HCT116 (cell line): ENCODE measurements at regions not wholly inside any gene's neighbourhood (a gene's known extent, or its start where the extent isn't known, plus 50 kb on each side); places are given as distances from the start of the nearest gene placed in this dataset.

Experiments
- ATAC-seq: fragments of 200-7000 bp; cut with Tn5 transposase; 2 replicates; pipeline ENCODE4 v1.9.1; 2020; ENCODE audit warnings: mild to moderate bottlenecking, moderate library complexity
- BruUV-seq: library from RNA; stranded (reverse); fragments of 400-500 nt; replicated peaks from 2 replicates; lab custom pipeline; 2021; lab: Mats Ljungman, UMichigan
- CTCF ChIA-PET: fragments of 300-600 bp; sonication (Branson Sonifier 250); formaldehyde crosslinking; loops from one replicate; lab custom pipeline; 2021; ENCODE audit warnings: antibody characterized with exemption; lab: Charles Lee
- POLR2A ChIA-PET: fragments of 300-600, 350-600 bp; sonication (Branson Sonifier 250); formaldehyde crosslinking; loops from one replicate; lab custom pipeline; 2021; ENCODE audit warnings: antibody characterized with exemption; lab: Charles Lee
- RAD21 ChIA-PET, 2 experiments: fragments of 300-600 bp; sonication (Branson Sonifier 250); formaldehyde crosslinking; loops; one replicate each; lab custom pipeline; 2023; ENCODE audit warnings: low total read pairs in 2 of 2; ENCODE audit not compliant: uncharacterized antibody in 2 of 2, unreplicated experiment in 2 of 2, low non-redundant PET in 1 of 2; lab: Charles Lee
- DNase-seq: peaks from one replicate; pipeline ENCODE4 v3.0.0-alpha.2; 2010; ENCODE audit warnings: low read depth, low spot score
- H2AFZ ChIP-seq: fragments of 200-600 bp; shearing (Covaris generic), sonication (generic); 2 replicates; pipeline ENCODE4 v1.6.1; 2017; ENCODE audit warnings: low read depth, mixed run types, mixed read lengths, antibody characterized with exemption, low read length; ENCODE audit not compliant: poor library complexity, severe bottlenecking
- H3K27ac ChIP-seq: 2 replicates; pipeline ENCODE4 v1.5.1; 2012; ENCODE audit warnings: low read depth, low read length
- H3K27me3 ChIP-seq: fragments of 200-600 bp; sonication (generic); 2 replicates; pipeline ENCODE4 v1.6.1; 2016; ENCODE audit warnings: mixed run types, low read length, mixed read lengths; ENCODE audit not compliant: insufficient read depth
- H3K36me3 ChIP-seq, 2 experiments: fragments of 200-500 bp in 1 of 2; fragments of 200-600 bp in 1 of 2; sonication (Bioruptor generic) in 1 of 2; sonication (generic) in 1 of 2; 2 replicates each; pipeline versions ENCODE4 v1.5.1 to v1.6.1; 2014 to 2016; ENCODE audit warnings: low read length in 2 of 2, inconsistent platforms in 1 of 2, mixed read lengths in 1 of 2, mixed run types in 1 of 2; ENCODE audit not compliant: insufficient read depth in 2 of 2, control insufficient read depth in 1 of 2
- H3K4me1 ChIP-seq, 2 experiments: fragments of 200-600 bp in 1 of 2; sonication (generic) in 1 of 2; 2 replicates each; pipeline versions ENCODE4 v1.5.1 to v1.6.1; 2012 to 2017; ENCODE audit warnings: low read length in 2 of 2, inconsistent platforms in 1 of 2, mild to moderate bottlenecking in 1 of 2, mixed read lengths in 1 of 2, mixed run types in 1 of 2, moderate library complexity in 1 of 2; ENCODE audit not compliant: insufficient read depth in 2 of 2, control insufficient read depth in 1 of 2
- H3K4me2 ChIP-seq: fragments of 200-600 bp; sonication (generic); 2 replicates; pipeline ENCODE4 v1.6.1; 2017; ENCODE audit warnings: mixed run types, low read length, mixed read lengths
- H3K4me3 ChIP-seq, 2 experiments: fragments of 200-600 bp in 1 of 2; sonication (generic) in 1 of 2; replicated peaks in 1 of 2; 2 replicates each; pipeline ENCODE4 v1.5.1; 2011 to 2016; ENCODE audit warnings: low read length in 2 of 2, control low read depth in 1 of 2, low read depth in 1 of 2, mild to moderate bottlenecking in 1 of 2, mixed read lengths in 1 of 2, mixed run types in 1 of 2
- H3K79me2 ChIP-seq: fragments of 200-600 bp; sonication (generic); 2 replicates; pipeline ENCODE4 v1.6.1; 2017; ENCODE audit warnings: mild to moderate bottlenecking, mixed run types, low read length, moderate library complexity, mixed read lengths; ENCODE audit not compliant: insufficient read depth
- H3K9ac ChIP-seq: fragments of 200-600 bp; sonication (generic); 2 replicates; pipeline ENCODE4 v1.6.1; 2016; ENCODE audit warnings: low read length, mixed read lengths
- H3K9me2 ChIP-seq: fragments of 200-600 bp; sonication (generic), shearing (Covaris generic); 2 replicates; pipeline ENCODE4 v1.6.1; 2017; ENCODE audit warnings: mixed run types, mild to moderate bottlenecking, moderate library complexity; ENCODE audit not compliant: insufficient read depth
- H3K9me3 ChIP-seq, 2 experiments: fragments of 200-500 bp in 1 of 2; fragments of 200-600 bp in 1 of 2; sonication (Bioruptor generic) in 1 of 2; sonication (generic) in 1 of 2; 2 replicates each; pipeline ENCODE4 v1.6.1; 2014 to 2017; ENCODE audit warnings: low read length in 2 of 2, mixed read lengths in 2 of 2, inconsistent platforms in 1 of 2, low read depth in 1 of 2, mild to moderate bottlenecking in 1 of 2, mixed run types in 1 of 2, moderate library complexity in 1 of 2; ENCODE audit not compliant: control insufficient read depth in 1 of 2, insufficient read depth in 1 of 2
- H4K20me1 ChIP-seq: fragments of 200-600 bp; sonication (generic), shearing (Covaris generic); 2 replicates; pipeline ENCODE4 v1.6.1; 2017; ENCODE audit warnings: mixed run types, mild to moderate bottlenecking, moderate library complexity; ENCODE audit not compliant: insufficient read depth
- CBX3 ChIP-seq: IDR thresholded peaks from 2 replicates; pipeline ENCODE4 v1.6.1; 2012; ENCODE audit warnings: low read depth
- CEBPB ChIP-seq: IDR thresholded peaks from 2 replicates; pipeline ENCODE4 v1.6.1; 2012; ENCODE audit warnings: low read depth
- ELF1 ChIP-seq: IDR thresholded peaks from 2 replicates; pipeline ENCODE4 v1.6.1; 2012; ENCODE audit warnings: low read depth, borderline replicate concordance
- EZH2 ChIP-seq: fragments of 200-600 bp; sonication (generic); IDR thresholded peaks from 2 replicates; pipeline ENCODE4 v1.6.1; 2017; ENCODE audit warnings: antibody characterized with exemption, mixed run types
- EZH2phosphoT487 ChIP-seq: fragments of 200-600 bp; IDR thresholded peaks from 2 replicates; pipeline ENCODE4 v1.6.1; 2018; ENCODE audit warnings: antibody characterized with exemption, borderline replicate concordance
- FOSL1 ChIP-seq: IDR thresholded peaks from 2 replicates; pipeline ENCODE4 v1.6.1; 2012; ENCODE audit warnings: low read depth
- JUND ChIP-seq: IDR thresholded peaks from 2 replicates; pipeline ENCODE4 v1.6.1; 2012
- POLR2A ChIP-seq: IDR thresholded peaks from 2 replicates; pipeline ENCODE4 v1.7.0; 2011; ENCODE audit warnings: borderline replicate concordance; ENCODE audit not compliant: insufficient read depth, insufficient read length; ENCODE audit errors: extremely low read depth
- RAD21 ChIP-seq: IDR thresholded peaks from 2 replicates; pipeline ENCODE4 v1.6.1; 2012; ENCODE audit warnings: low read depth, mild to moderate bottlenecking
- SIN3A ChIP-seq: IDR thresholded peaks from 2 replicates; pipeline ENCODE4 v1.6.1; 2012; ENCODE audit warnings: low read depth
- SRF ChIP-seq: IDR thresholded peaks from 2 replicates; pipeline ENCODE4 v1.6.1; 2012; ENCODE audit warnings: low read depth
- TCF7L2 ChIP-seq: IDR thresholded peaks from 2 replicates; pipeline ENCODE4 v1.7.0; 2011; ENCODE audit warnings: borderline replicate concordance, inconsistent platforms; ENCODE audit not compliant: insufficient read depth, insufficient read length; ENCODE audit errors: extremely low read depth
- YY1 ChIP-seq: IDR thresholded peaks from 2 replicates; pipeline ENCODE4 v1.6.1; 2011; ENCODE audit warnings: low read length, low read depth, moderate library complexity, mild to moderate bottlenecking; ENCODE audit not compliant: insufficient replicate concordance; ENCODE audit errors: extremely low read depth
- ZNF274 ChIP-seq: fragments of 200-500 bp; sonication (Bioruptor generic); IDR thresholded peaks from 2 replicates; pipeline ENCODE4 v1.6.1; 2014; ENCODE audit warnings: mild to moderate bottlenecking, low read depth, low read length, inconsistent platforms
- intact Hi-C: fragments of 100-400 bp; cut with micrococcal nuclease; formaldehyde crosslinking; loops from 2 replicates; pipeline ENCODE4 v1.10.0; 2022
- TF ChIP-seq, protein P1 (sequence below): IDR thresholded peaks from 2 replicates; pipeline ENCODE4 v1.6.1; 2012
- TF ChIP-seq, protein P2 (sequence below): IDR thresholded peaks from 2 replicates; pipeline ENCODE4 v1.6.1; 2012
- TF ChIP-seq, protein P3 (sequence below): IDR thresholded peaks from 2 replicates; pipeline ENCODE4 v1.6.1; 2012; ENCODE audit warnings: low read depth
- TF ChIP-seq, protein P4 (sequence below), 3 experiments: fragments of 200-600 bp in 1 of 3; sonication (generic) in 1 of 3; IDR thresholded peaks in 2 of 3; conservative IDR thresholded peaks in 1 of 3; 2 replicates each; pipeline ENCODE4 v1.5.1; 2012 to 2017; ENCODE audit warnings: low read depth in 2 of 3, low read length in 2 of 3, antibody characterized with exemption in 1 of 3, borderline replicate concordance in 1 of 3, control low read depth in 1 of 3, mild to moderate bottlenecking in 1 of 3, mixed read lengths in 1 of 3, mixed run types in 1 of 3, moderate library complexity in 1 of 3; ENCODE audit not compliant: insufficient read depth in 1 of 3
- TF ChIP-seq, protein P5 (sequence below): IDR thresholded peaks from 2 replicates; pipeline ENCODE4 v1.6.1; 2011; ENCODE audit warnings: mild to moderate bottlenecking, low read length, moderate library complexity; ENCODE audit not compliant: insufficient replicate concordance; ENCODE audit errors: extremely low read depth

DNA sequence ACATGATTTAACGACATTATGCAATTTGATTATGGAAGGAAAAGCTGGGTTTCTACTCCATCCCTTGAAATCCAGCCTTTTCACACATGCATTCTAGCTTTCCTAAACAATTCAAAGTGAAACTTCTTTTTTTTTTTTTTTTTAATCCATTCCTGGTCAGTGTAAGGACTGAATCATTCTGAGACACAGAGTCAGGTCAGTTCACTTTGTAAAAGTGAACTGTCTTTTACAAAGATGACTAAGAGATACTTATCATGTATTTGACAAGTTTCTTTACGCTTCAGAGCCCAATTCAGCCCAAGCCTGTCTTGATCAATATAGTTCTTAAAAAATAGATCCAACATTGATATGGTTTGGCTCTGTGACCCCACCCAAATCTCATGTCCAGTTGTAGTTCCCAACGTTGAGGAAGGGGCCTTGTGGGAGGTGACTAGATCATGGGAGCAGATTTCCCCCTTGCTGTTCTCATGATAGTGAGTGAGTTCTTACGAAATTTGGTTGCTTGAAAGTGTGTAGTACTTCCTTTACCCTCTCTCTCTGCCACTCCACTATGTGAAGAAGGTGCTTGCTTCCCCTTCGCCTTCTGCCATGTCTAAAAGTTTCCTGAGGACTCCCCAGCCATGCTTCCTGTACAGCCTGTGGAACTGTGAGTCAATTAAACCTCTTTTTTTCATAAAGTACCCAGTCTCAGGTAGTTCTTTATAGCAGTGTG lies 345.6 kb upstream of the THBS1 start:
- DNase-seq (no peak), ATAC-seq (no peak)
- Histone ChIP-seq H2AFZ (no peak overlapping the region), H3K4me3 (no peak overlapping the region), H3K9me3 (no peaks in the 10 kb centered on the region), H3K79me2 (no peaks in the 10 kb centered on the region), H3K9me2 (no peaks in the 10 kb centered on the region), H3K36me3 (no peaks in the 10 kb centered on the region), H3K27ac (no peak overlapping the region), H3K9ac (no peak overlapping the region), H3K4me1 (peaks cover 0 to 8% of the 10 kb centered on the region in 2 experiments; a peak in 1 of 4 replicates), H3K27me3 (no peaks in the 10 kb centered on the region), H4K20me1 (no peaks in the 10 kb centered on the region), H3K4me2 (no peak overlapping the region)
- CTCF ChIA-PET, result no interaction called here
- POLR2A ChIA-PET, result interaction anchor here (0.6 kb wide), 1 partner anchor 593 kb away, joined by 3 read pairs; no protein-coding TSS in a partner anchor
- no TSS peak for BruUV-seq
- intact Hi-C loops, result no loop called here
- no peak for TF ChIP-seq RAD21
- TF ChIP-seq, protein P1, sequence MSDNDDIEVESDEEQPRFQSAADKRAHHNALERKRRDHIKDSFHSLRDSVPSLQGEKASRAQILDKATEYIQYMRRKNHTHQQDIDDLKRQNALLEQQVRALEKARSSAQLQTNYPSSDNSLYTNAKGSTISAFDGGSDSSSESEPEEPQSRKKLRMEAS, result no peak
- TF ChIP-seq, protein P2, sequence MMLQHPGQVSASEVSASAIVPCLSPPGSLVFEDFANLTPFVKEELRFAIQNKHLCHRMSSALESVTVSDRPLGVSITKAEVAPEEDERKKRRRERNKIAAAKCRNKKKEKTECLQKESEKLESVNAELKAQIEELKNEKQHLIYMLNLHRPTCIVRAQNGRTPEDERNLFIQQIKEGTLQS, result no peak
- TF ChIP-seq CEBPB, result no peak
- TF ChIP-seq, protein P3, sequence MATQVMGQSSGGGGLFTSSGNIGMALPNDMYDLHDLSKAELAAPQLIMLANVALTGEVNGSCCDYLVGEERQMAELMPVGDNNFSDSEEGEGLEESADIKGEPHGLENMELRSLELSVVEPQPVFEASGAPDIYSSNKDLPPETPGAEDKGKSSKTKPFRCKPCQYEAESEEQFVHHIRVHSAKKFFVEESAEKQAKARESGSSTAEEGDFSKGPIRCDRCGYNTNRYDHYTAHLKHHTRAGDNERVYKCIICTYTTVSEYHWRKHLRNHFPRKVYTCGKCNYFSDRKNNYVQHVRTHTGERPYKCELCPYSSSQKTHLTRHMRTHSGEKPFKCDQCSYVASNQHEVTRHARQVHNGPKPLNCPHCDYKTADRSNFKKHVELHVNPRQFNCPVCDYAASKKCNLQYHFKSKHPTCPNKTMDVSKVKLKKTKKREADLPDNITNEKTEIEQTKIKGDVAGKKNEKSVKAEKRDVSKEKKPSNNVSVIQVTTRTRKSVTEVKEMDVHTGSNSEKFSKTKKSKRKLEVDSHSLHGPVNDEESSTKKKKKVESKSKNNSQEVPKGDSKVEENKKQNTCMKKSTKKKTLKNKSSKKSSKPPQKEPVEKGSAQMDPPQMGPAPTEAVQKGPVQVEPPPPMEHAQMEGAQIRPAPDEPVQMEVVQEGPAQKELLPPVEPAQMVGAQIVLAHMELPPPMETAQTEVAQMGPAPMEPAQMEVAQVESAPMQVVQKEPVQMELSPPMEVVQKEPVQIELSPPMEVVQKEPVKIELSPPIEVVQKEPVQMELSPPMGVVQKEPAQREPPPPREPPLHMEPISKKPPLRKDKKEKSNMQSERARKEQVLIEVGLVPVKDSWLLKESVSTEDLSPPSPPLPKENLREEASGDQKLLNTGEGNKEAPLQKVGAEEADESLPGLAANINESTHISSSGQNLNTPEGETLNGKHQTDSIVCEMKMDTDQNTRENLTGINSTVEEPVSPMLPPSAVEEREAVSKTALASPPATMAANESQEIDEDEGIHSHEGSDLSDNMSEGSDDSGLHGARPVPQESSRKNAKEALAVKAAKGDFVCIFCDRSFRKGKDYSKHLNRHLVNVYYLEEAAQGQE, result no peak
- no peak for TF ChIP-seq YY1
- no peak for TF ChIP-seq TCF7L2
- no peak for TF ChIP-seq CBX3
- TF ChIP-seq EZH2, result no peak
- TF ChIP-seq POLR2A, result no peak
- TF ChIP-seq JUND, result no peak
- no peak for TF ChIP-seq FOSL1
- TF ChIP-seq, protein P4, sequence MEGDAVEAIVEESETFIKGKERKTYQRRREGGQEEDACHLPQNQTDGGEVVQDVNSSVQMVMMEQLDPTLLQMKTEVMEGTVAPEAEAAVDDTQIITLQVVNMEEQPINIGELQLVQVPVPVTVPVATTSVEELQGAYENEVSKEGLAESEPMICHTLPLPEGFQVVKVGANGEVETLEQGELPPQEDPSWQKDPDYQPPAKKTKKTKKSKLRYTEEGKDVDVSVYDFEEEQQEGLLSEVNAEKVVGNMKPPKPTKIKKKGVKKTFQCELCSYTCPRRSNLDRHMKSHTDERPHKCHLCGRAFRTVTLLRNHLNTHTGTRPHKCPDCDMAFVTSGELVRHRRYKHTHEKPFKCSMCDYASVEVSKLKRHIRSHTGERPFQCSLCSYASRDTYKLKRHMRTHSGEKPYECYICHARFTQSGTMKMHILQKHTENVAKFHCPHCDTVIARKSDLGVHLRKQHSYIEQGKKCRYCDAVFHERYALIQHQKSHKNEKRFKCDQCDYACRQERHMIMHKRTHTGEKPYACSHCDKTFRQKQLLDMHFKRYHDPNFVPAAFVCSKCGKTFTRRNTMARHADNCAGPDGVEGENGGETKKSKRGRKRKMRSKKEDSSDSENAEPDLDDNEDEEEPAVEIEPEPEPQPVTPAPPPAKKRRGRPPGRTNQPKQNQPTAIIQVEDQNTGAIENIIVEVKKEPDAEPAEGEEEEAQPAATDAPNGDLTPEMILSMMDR (IDR thresholded peaks at IDR 0.05 in 2 of 3, conservative IDR thresholded peaks at IDR 0.05 in 1 of 3; ENCODE audit: borderline replicate concordance in 1 of 3, insufficient read depth in 1 of 3, low read depth in 2 of 3, low read length in 2 of 3), result no peak
- TF ChIP-seq EZH2phosphoT487, result no peak
- TF ChIP-seq SRF, result no peak
- TF ChIP-seq, protein P5, sequence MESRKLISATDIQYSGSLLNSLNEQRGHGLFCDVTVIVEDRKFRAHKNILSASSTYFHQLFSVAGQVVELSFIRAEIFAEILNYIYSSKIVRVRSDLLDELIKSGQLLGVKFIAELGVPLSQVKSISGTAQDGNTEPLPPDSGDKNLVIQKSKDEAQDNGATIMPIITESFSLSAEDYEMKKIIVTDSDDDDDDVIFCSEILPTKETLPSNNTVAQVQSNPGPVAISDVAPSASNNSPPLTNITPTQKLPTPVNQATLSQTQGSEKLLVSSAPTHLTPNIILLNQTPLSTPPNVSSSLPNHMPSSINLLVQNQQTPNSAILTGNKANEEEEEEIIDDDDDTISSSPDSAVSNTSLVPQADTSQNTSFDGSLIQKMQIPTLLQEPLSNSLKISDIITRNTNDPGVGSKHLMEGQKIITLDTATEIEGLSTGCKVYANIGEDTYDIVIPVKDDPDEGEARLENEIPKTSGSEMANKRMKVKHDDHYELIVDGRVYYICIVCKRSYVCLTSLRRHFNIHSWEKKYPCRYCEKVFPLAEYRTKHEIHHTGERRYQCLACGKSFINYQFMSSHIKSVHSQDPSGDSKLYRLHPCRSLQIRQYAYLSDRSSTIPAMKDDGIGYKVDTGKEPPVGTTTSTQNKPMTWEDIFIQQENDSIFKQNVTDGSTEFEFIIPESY, result no peak
- no peak for TF ChIP-seq SIN3A
- no peak for TF ChIP-seq ZNF274
- TF ChIP-seq ELF1, result no peak
- RAD21 ChIA-PET, result no interaction called here
